ENCODE measurements at regions not wholly inside any gene's neighbourhood (a gene's known extent, or its start where the extent isn't known, plus 50 kb on each side); places are given as distances from the start of the nearest gene placed in this dataset.
A peak's percentile ranks its signal among the peaks of the same experiment; 100 is the strongest.
"Not testable (repeated sequence)": the region's sequence is repeated elsewhere in the genome, so short reads cannot be mapped to it uniquely, and the experiment has no call there.

GRCh38 chr6:4725136-4725760 is 51.0 kb upstream of the CDYL start:
- DNase-seq; in situ Hi-C loops (cut with MboI; ENCODE audit: low pct_unique_long_range_greater_than_20kb, low sequenced_read_pairs): not testable (repeated sequence)

- DNase-seq; in situ Hi-C loops (cut with MboI; ENCODE audit: low pct_unique_long_range_greater_than_20kb, low sequenced_read_pairs): not testable (repeated sequence)
These were observed 51.5 kb upstream of the CDYL start for GRCh38 chr6:4724727-4725126.

GRCh38 chr6:4723383-4723782 is 52.8 kb upstream of the CDYL start:
- in situ Hi-C loops (cut with MboI; ENCODE audit: low pct_unique_long_range_greater_than_20kb, low sequenced_read_pairs) = no loop called here
- DNase-seq = no peak

- in situ Hi-C loops (cut with MboI; ENCODE audit: low pct_unique_long_range_greater_than_20kb, low sequenced_read_pairs); DNase-seq: not testable (repeated sequence)
These were observed 54.8 kb upstream of the CDYL start for GRCh38 chr6:4721368-4721767.

GRCh38 chr6:4719491-4719890 is 56.7 kb upstream of the CDYL start:
- no peak for DNase-seq
- in situ Hi-C loops (cut with MboI; ENCODE audit: low pct_unique_long_range_greater_than_20kb, low sequenced_read_pairs) = no loop called here

- in situ Hi-C loops (cut with MboI; ENCODE audit: low pct_unique_long_range_greater_than_20kb, low sequenced_read_pairs) = no loop called here
- no peak for DNase-seq
These were observed 58.3 kb upstream of the CDYL start for GRCh38 chr6:4717856-4718255.

GRCh38 chr6:4717124-4717523 is 59.1 kb upstream of the CDYL start:
- no peak for DNase-seq
- in situ Hi-C loops (cut with MboI; ENCODE audit: low pct_unique_long_range_greater_than_20kb, low sequenced_read_pairs) = no loop called here

- no peak for DNase-seq
- in situ Hi-C loops (cut with MboI; ENCODE audit: low pct_unique_long_range_greater_than_20kb, low sequenced_read_pairs) = no loop called here
These were observed 61.2 kb upstream of the CDYL start for GRCh38 chr6:4714961-4715501.

GRCh38 chr6:4712291-4712690 is 63.9 kb upstream of the CDYL start:
- in situ Hi-C loops (cut with MboI; ENCODE audit: low pct_unique_long_range_greater_than_20kb, low sequenced_read_pairs) = no loop called here

GRCh38 chr6:4707011-4707410 is 69.2 kb upstream of the CDYL start:
- DNase-seq = no peak
- in situ Hi-C loops (cut with MboI; ENCODE audit: low pct_unique_long_range_greater_than_20kb, low sequenced_read_pairs) = no loop called here

More at GRCh38 chr6:4712291-4712690, 63.9 kb upstream of the CDYL start:
- DNase-seq = no peak

- no peak for DNase-seq
- in situ Hi-C loops (cut with MboI; ENCODE audit: low pct_unique_long_range_greater_than_20kb, low sequenced_read_pairs) = no loop called here
These were observed 70.4 kb upstream of the CDYL start for GRCh38 chr6:4705809-4706208.

- DNase-seq = no peak
- in situ Hi-C loops (cut with MboI; ENCODE audit: low pct_unique_long_range_greater_than_20kb, low sequenced_read_pairs) = no loop called here
These were observed 72.8 kb upstream of the CDYL start for GRCh38 chr6:4703382-4703781.

- in situ Hi-C loops (cut with MboI; ENCODE audit: low pct_unique_long_range_greater_than_20kb, low sequenced_read_pairs) = no loop called here
- DNase-seq = no peak
These were observed 77.1 kb upstream of the CDYL start for GRCh38 chr6:4698901-4699659.

- peak; percentile 76 for DNase-seq
- in situ Hi-C loops (cut with MboI; ENCODE audit: low pct_unique_long_range_greater_than_20kb, low sequenced_read_pairs) = no loop called here
These were observed 82.8 kb upstream of the CDYL start for GRCh38 chr6:4693173-4693970.

GRCh38 chr6:4692664-4693063 is 83.5 kb upstream of the CDYL start:
- DNase-seq = no peak
- in situ Hi-C loops (cut with MboI; ENCODE audit: low pct_unique_long_range_greater_than_20kb, low sequenced_read_pairs) = no loop called here

GRCh38 chr6:4687989-4688947 is 87.9 kb upstream of the CDYL start:
- peak; percentile 48 for DNase-seq
- in situ Hi-C loops (cut with MboI; ENCODE audit: low pct_unique_long_range_greater_than_20kb, low sequenced_read_pairs) = no loop called here

- no peak for DNase-seq
- in situ Hi-C loops (cut with MboI; ENCODE audit: low pct_unique_long_range_greater_than_20kb, low sequenced_read_pairs) = no loop called here
These were observed 88.6 kb upstream of the CDYL start for GRCh38 chr6:4687656-4687988.

GRCh38 chr6:4682431-4683097 is 93.6 kb upstream of the CDYL start:
- in situ Hi-C loops (cut with MboI; ENCODE audit: low pct_unique_long_range_greater_than_20kb, low sequenced_read_pairs) = no loop called here
- no peak for DNase-seq

Measured in KBM-7 (cell line).